ENCODE measurements at regions not wholly inside any gene's neighbourhood (a gene's known extent, or its start where the extent isn't known, plus 50 kb on each side); places are given as distances from the start of the nearest gene placed in this dataset.

DNA sequence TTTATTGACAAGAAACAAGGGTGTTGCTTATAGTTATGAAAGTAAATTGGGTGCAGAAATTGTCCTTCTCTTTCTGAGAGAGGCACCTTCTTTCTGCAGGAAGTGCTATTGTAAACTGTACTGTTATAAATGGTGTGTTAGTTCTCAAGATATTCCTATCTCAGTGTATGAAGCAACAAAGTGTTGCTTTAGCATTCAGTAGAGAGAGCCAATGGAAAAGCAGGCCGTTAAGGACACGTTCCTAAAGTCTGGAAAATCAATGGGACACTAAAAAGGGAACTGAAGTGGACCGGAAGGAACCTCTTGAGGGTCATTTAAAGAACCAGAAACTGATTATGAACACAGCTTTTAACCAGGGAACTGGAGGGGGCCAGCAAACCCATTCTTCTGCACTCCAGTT is 510.0 kb upstream of the ZEB2 start:
- ChIA-PET POLR2A (no interaction called here), CTCF (no interaction called here)
- peaks cover 5% of the 10 kb centered on the region; the same call in 1 of the 2 replicates for H3K4me1 ChIP-seq (ENCODE audit: control insufficient read depth, insufficient read depth, low read length)
- no peaks in the 10 kb centered on the region for H3K36me3 ChIP-seq (ENCODE audit: control insufficient read depth in 2 of 2, insufficient read depth in 1 of 2, low read length in 2 of 2)
- TF ChIP-seq, protein P1, sequence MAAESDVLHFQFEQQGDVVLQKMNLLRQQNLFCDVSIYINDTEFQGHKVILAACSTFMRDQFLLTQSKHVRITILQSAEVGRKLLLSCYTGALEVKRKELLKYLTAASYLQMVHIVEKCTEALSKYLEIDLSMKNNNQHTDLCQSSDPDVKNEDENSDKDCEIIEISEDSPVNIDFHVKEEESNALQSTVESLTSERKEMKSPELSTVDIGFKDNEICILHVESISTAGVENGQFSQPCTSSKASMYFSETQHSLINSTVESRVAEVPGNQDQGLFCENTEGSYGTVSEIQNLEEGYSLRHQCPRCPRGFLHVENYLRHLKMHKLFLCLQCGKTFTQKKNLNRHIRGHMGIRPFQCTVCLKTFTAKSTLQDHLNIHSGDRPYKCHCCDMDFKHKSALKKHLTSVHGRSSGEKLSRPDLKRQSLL (tag by site-specific recombination; IDR thresholded peaks at IDR 0.05), result no peak
- no peak for TF ChIP-seq MEIS1 (CRISPR knock-in tag; IDR thresholded peaks at IDR 0.05; ENCODE audit: borderline replicate concordance)
- no peak for TF ChIP-seq REPIN1 (tag by site-specific recombination; IDR thresholded peaks at IDR 0.05; ENCODE audit: low read depth)
- TF ChIP-seq ZNF513 (tag by site-specific recombination; IDR thresholded peaks at IDR 0.05), result no peak
- TF ChIP-seq ZNF292 (tag by site-specific recombination; IDR thresholded peaks at IDR 0.05; ENCODE audit: borderline replicate concordance, low read depth), result no peak
- no peak for TF ChIP-seq ZBTB10 (tag by site-specific recombination; IDR thresholded peaks at IDR 0.05)
- TF ChIP-seq, protein P2, sequence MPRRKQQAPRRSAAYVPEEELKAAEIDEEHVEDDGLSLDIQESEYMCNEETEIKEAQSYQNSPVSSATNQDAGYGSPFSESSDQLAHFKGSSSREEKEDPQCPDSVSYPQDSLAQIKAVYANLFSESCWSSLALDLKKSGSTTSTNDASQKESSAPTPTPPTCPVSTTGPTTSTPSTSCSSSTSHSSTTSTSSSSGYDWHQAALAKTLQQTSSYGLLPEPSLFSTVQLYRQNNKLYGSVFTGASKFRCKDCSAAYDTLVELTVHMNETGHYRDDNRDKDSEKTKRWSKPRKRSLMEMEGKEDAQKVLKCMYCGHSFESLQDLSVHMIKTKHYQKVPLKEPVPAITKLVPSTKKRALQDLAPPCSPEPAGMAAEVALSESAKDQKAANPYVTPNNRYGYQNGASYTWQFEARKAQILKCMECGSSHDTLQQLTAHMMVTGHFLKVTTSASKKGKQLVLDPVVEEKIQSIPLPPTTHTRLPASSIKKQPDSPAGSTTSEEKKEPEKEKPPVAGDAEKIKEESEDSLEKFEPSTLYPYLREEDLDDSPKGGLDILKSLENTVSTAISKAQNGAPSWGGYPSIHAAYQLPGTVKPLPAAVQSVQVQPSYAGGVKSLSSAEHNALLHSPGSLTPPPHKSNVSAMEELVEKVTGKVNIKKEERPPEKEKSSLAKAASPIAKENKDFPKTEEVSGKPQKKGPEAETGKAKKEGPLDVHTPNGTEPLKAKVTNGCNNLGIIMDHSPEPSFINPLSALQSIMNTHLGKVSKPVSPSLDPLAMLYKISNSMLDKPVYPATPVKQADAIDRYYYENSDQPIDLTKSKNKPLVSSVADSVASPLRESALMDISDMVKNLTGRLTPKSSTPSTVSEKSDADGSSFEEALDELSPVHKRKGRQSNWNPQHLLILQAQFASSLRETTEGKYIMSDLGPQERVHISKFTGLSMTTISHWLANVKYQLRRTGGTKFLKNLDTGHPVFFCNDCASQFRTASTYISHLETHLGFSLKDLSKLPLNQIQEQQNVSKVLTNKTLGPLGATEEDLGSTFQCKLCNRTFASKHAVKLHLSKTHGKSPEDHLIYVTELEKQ (tag by site-specific recombination; IDR thresholded peaks at IDR 0.05; ENCODE audit: borderline replicate concordance), result no peak
- TF ChIP-seq ZNF473 (tag by site-specific recombination; IDR thresholded peaks at IDR 0.05), result no peak
- TF ChIP-seq ZNF585B (tag by site-specific recombination; IDR thresholded peaks at IDR 0.05), result no peak
- TF ChIP-seq ZNF169 (tag by site-specific recombination; IDR thresholded peaks at IDR 0.05), result no peak
- no peak overlapping the region for H3K4me3 ChIP-seq (ENCODE audit: low read depth, low read length)
- H3K9me3 ChIP-seq (ENCODE audit: control insufficient read depth, insufficient read depth, low read depth, low read length), result no peaks in the 10 kb centered on the region
- no peak overlapping the region for H3K27ac ChIP-seq (ENCODE audit: extremely low read depth, low read depth, low read length)

DNA sequence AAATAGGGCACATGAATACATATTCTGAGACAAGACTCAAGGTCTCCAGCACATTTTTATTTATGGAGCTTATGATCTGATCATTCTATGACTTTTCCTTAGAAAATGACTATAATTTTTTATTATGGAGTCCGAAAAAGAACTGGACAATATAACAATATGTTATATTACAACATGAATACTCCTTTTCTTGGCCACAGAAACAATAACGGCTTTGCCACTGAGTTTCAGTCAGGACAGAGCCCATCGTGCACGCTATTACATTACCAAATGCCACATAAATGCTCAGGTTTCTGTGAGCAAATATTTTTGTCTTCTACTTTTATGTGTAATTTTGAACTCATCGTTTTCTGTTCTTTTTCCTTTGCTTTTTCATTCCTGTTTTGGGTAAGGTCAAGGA is 509.2 kb upstream of the ZEB2 start:
- H3K4me1 ChIP-seq (ENCODE audit: control insufficient read depth, insufficient read depth, low read length), result peaks cover 5% of the 10 kb centered on the region; the same call in 1 of the 2 replicates
- ChIA-PET POLR2A (no interaction called here), CTCF (interaction anchor here (0.6 kb wide), 1 partner anchor 149 kb away, joined by 6 read pairs; no protein-coding TSS in a partner anchor)
- H3K9me3 ChIP-seq (ENCODE audit: control insufficient read depth, insufficient read depth, low read depth, low read length), result no peaks in the 10 kb centered on the region
- TF ChIP-seq ZNF174 (tag by site-specific recombination; IDR thresholded peaks at IDR 0.05) (no peak), ZNF621 (tag by site-specific recombination; IDR thresholded peaks at IDR 0.05) (no peak)
- H3K27ac ChIP-seq (ENCODE audit: extremely low read depth, low read depth, low read length), result no peak overlapping the region
- no peaks in the 10 kb centered on the region for H3K36me3 ChIP-seq (ENCODE audit: control insufficient read depth in 2 of 2, insufficient read depth in 1 of 2, low read length in 2 of 2)
- H3K4me3 ChIP-seq (ENCODE audit: low read depth, low read length), result no peak overlapping the region

Data from HEK293 (cell line).